Uterus (tissue), 3 donors: ENCODE measurements at regions not wholly inside any gene's neighbourhood (a gene's known extent, or its start where the extent isn't known, plus 50 kb on each side); places are given as distances from the start of the nearest gene placed in this dataset.

ENCODE experiments used
- DNase-seq, 2 donors: peaks; one replicate each; pipeline ENCODE4 v3.0.0-alpha.2; 2019 to 2020
- H3K27ac ChIP-seq, 2 donors: fragments of 200-600 bp; sonication (generic); 1 replicate in 1 of 2; 2 replicates in 1 of 2; pipeline ENCODE4 v1.5.1; 2016 to 2018
- H3K27me3 ChIP-seq, 2 donors: fragments of 200-600 bp; sonication (generic); one replicate each; pipeline ENCODE4 v1.5.1; 2018 to 2019; ENCODE audit warnings: control low read depth in 1 of 2
- H3K36me3 ChIP-seq, 2 donors: fragments of 200-600 bp; sonication (generic); one replicate each; pipeline ENCODE4 v1.5.1; 2019; ENCODE audit warnings: control low read depth in 1 of 2
- H3K4me1 ChIP-seq, 2 donors: fragments of 200-600 bp; sonication (generic); one replicate each; pipeline ENCODE4 v1.5.1; 2018 to 2019; ENCODE audit warnings: control low read depth in 1 of 2
- H3K4me3 ChIP-seq, 2 donors: fragments of 200-600 bp; sonication (generic); 1 replicate in 1 of 2; 2 replicates in 1 of 2; pipeline ENCODE4 v1.5.1; 2018 to 2019; ENCODE audit warnings: mild to moderate bottlenecking in 1 of 2
- H3K9me3 ChIP-seq, 2 donors: fragments of 200-600 bp; sonication (generic); one replicate each; pipeline ENCODE4 v1.5.1; 2019; ENCODE audit warnings: control low read depth in 1 of 2
- CTCF ChIP-seq, 4 experiments: fragments of 200-600 bp in 2 of 4; fragments of 450-650 bp in 2 of 4; sonication (generic) in 2 of 4; IDR thresholded peaks; one replicate each; pipeline ENCODE4 v1.5.1; 2016 to 2019; ENCODE audit warnings: antibody characterized with exemption in 4 of 4, mild to moderate bottlenecking in 2 of 4, moderate library complexity in 1 of 4
- POLR2A ChIP-seq, 2 donors: fragments of 450-650 bp; IDR thresholded peaks; one replicate each; pipeline ENCODE4 v1.6.1; 2016; ENCODE audit warnings: antibody characterized with exemption in 2 of 2, mild to moderate bottlenecking in 1 of 2, moderate library complexity in 1 of 2
- intact Hi-C: fragments of 100-400 bp; cut with DNase I; formaldehyde crosslinking; loops from one replicate; pipeline ENCODE4 v1.15.1; 2023; ENCODE audit warnings: low total_unique reads
- donor health status: DM: yes; HTN: yes; CAD: no.

GRCh38 chr5:171684169-171684568 lies 101.4 kb upstream of the SMIM23 start:
- H3K4me3 ChIP-seq: no peak overlapping the region
- TF ChIP-seq CTCF (IDR thresholded peaks at IDR 0.05) (no peak), POLR2A (IDR thresholded peaks at IDR 0.05) (no peak)
- no peak for DNase-seq
- H3K4me1 ChIP-seq: no peaks in the 10 kb centered on the region
- H3K9me3 ChIP-seq: no peaks in the 10 kb centered on the region
- no peak overlapping the region for H3K27ac ChIP-seq
- H3K36me3 ChIP-seq: no peaks in the 10 kb centered on the region
- no peaks in the 10 kb centered on the region for H3K27me3 ChIP-seq
- intact Hi-C loops: no loop called here

- no peak overlapping the region for H3K4me3 ChIP-seq
- DNase-seq: no peak
- H3K9me3 ChIP-seq: no peaks in the 10 kb centered on the region
- no peaks in the 10 kb centered on the region for H3K4me1 ChIP-seq
- TF ChIP-seq CTCF (IDR thresholded peaks at IDR 0.05) (no peak), POLR2A (IDR thresholded peaks at IDR 0.05) (no peak)
- no peaks in the 10 kb centered on the region for H3K27me3 ChIP-seq
- H3K36me3 ChIP-seq: no peaks in the 10 kb centered on the region
- intact Hi-C loops: no loop called here
- H3K27ac ChIP-seq: no peak overlapping the region
Observed at GRCh38 chr5:171688696-171689495, 96.7 kb upstream of the SMIM23 start.

GRCh38 chr5:171689853-171690417 lies 95.7 kb upstream of the SMIM23 start:
- Histone ChIP-seq H3K9me3 (no peaks in the 10 kb centered on the region), H3K4me1 (no peaks in the 10 kb centered on the region), H3K27ac (no peak overlapping the region), H3K4me3 (no peak overlapping the region), H3K27me3 (no peaks in the 10 kb centered on the region), H3K36me3 (no peaks in the 10 kb centered on the region)
- DNase-seq: no peak
- intact Hi-C loops: no loop called here
- no peak for TF ChIP-seq POLR2A (IDR thresholded peaks at IDR 0.05)
- no peak for TF ChIP-seq CTCF (IDR thresholded peaks at IDR 0.05)

GRCh38 chr5:171692107-171692506 lies 93.5 kb upstream of the SMIM23 start:
- Histone ChIP-seq H3K9me3 (no peaks in the 10 kb centered on the region), H3K27me3 (no peaks in the 10 kb centered on the region), H3K36me3 (no peaks in the 10 kb centered on the region), H3K4me1 (no peaks in the 10 kb centered on the region), H3K4me3 (no peak overlapping the region), H3K27ac (no peak overlapping the region)
- DNase-seq: no peak
- intact Hi-C loops: no loop called here
- TF ChIP-seq POLR2A (IDR thresholded peaks at IDR 0.05) (no peak), CTCF (IDR thresholded peaks at IDR 0.05) (no peak)

- no peak for TF ChIP-seq POLR2A (IDR thresholded peaks at IDR 0.05)
- no peak for TF ChIP-seq CTCF (IDR thresholded peaks at IDR 0.05)
- Histone ChIP-seq H3K36me3 (no peaks in the 10 kb centered on the region), H3K4me1 (no peaks in the 10 kb centered on the region), H3K9me3 (no peaks in the 10 kb centered on the region), H3K4me3 (no peak overlapping the region), H3K27me3 (no peaks in the 10 kb centered on the region), H3K27ac (no peak overlapping the region)
- intact Hi-C loops: no loop called here
- DNase-seq: no peak
Observed at GRCh38 chr5:171692936-171693335, 92.7 kb upstream of the SMIM23 start.
